ENCODE measurements at regions not wholly inside any gene's neighbourhood (a gene's known extent, or its start where the extent isn't known, plus 50 kb on each side); places are given as distances from the start of the nearest gene placed in this dataset.
"Not testable (repeated sequence)": the region's sequence is repeated elsewhere in the genome, so short reads cannot be mapped to it uniquely, and the experiment has no call there.

DNA sequence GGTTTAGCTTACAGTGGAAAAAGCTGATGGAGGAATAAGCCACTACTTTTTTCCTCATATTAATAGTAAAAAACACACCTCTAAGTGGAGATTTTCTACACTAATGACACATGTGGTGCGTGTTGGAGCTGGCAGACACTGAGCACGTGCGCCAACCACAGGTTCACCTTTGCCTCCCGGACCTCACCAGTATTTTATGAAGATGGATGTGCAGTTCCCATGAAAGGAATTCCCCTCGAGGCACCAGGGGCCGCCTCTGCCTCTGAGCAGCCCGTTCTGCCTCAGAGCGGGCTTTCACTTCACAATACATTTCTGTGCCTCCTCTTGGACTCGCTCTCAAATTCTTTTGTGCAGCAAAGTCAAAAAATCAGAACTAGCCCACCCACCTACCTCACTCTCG lies 477.5 kb upstream of the ADARB2 start:
- DNase-seq = no peak

DNA sequence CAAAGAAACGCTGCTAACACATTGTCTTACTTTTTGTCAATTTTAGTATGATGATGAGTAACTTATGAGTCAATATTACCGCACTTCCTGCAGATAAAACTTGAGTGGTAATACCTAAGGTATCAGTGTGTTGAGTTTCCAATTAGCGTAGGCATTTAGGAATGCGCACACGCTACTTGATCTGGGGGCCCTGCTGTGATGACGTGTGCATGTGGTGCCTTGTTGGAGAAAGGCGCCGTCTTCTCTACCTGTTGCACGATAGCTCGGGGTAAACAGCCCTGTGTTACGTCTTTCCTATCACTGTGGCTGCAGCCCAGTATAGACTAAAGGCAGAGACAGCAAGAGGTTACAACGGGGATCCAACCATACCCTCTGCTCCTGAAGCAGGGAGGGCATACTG lies 476.8 kb upstream of the ADARB2 start:
- no peak for DNase-seq

GRCh38 chr10:2212244-2212834 lies 475.0 kb upstream of the ADARB2 start:
- DNase-seq = no peak

DNA sequence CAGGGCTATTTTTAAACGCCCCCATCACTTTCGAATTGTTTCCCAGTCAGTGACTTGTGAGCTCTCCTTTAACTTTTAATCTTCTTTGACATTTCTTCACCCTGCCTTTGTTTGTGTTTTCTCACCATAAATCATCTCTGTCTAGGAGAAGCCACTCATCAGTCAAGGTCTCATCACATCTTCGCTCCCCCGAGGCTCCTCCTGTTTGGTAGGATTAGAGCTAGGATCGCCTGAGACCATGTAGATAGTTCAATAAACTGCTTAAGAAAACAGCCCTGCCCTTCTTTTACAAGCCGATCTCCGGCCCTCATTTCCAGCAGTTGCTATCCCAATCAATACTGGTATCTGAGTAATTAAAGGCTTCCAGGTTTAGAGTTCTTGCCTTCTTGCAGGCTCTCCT lies 472.8 kb upstream of the ADARB2 start:
- no peak for DNase-seq

DNA sequence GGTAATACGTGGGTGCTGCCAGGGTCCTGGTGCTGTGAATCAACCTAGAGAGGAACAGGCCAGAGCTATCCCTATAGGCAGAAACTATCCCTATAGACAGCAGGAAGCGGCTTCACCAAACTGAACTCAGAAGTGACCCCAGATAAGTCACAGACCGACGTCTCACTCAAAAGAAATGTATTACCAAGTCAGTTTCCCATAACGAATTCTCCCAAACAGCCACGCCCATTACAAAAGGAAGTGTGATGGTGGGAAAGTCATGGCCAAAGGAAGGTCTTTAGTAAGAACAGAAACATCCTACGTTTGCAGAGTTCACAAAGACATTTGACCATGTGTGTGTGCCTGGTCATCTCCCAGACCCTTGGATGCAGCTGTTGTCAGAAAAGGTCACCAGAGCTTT lies 470.8 kb upstream of the ADARB2 start:
- no peak for DNase-seq

DNA sequence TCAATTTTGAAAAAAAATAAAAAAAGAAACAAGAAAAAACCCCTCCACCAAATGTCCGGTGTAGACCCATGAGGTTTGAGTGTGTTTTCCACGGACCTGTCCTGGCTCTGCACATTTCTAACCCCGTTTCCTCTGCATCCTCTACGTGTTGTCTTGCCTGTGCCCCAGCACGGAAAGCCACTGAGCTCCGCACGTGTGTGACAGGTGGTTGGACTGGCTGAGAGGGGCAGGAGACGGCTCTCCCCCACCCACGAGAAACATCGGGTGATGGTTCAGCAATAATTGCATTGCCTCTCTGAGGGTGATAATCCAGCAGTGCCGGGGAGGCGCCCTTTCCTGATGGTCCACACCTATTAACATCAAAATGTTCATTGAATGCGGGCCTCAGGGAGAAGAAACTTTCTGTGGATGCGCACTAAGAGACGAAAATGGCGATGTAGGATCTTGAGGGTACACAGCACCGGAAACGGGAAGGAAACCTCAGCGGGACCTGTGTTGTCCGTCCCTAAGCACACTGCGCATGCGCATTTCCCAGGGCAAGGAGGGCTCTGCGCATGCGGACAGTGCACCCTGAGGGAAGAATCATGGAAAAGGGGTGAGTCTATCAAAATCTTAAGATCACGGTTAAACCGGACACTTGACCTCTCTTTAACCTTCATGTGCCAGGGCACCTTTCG lies 470.1 kb upstream of the ADARB2 start:
- no peak for DNase-seq

- DNase-seq = no peak
These were observed 468.1 kb upstream of the ADARB2 start for GRCh38 chr10:2205406-2205805.

DNA sequence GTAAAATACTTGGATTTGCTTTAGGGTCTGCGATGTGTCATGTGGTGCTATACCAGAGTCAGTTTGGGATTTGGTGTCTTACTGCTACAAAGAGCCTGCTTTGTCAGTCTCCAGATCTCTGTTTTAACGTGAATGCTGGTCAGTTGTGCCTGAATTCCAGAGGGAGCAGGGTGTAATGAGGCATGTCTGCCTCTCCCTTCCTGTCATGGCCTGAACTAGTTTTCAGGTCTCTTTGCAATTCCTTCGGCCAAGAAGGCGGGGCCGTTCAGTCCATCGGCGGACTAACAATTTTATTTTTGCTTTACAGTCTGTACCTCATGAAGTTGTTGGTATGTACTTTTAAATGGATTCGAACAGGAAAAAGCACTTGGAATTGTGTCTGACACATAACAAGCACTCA lies 465.1 kb upstream of the ADARB2 start:
- DNase-seq = no peak

DNA sequence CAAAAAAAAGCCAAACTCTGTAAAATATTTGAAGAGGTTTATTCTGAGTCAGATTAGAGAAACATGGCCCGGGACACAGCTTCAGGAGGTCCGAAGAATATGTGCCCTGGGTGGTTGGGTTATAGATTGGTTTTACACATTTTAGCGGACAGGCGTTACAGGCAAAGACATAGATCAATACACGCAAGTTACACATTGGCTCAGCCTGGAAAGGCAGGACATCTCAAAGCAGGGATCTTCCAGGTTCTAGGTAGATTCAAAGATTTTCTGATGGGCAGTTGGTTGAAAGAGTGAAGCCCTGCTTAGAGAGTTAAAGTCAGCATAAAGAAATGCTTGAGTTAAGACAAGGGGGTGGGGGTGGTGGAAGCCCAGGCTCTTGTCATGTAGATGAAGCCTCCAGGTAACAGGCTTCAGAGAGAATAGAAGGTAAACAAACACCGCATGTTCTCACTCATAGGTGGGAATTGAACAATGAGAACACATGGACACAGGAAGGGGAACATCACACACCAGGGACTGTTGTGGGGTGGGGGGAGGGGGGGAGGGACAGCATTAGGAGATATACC lies 464.3 kb upstream of the ADARB2 start:
- DNase-seq = no peak

DNA sequence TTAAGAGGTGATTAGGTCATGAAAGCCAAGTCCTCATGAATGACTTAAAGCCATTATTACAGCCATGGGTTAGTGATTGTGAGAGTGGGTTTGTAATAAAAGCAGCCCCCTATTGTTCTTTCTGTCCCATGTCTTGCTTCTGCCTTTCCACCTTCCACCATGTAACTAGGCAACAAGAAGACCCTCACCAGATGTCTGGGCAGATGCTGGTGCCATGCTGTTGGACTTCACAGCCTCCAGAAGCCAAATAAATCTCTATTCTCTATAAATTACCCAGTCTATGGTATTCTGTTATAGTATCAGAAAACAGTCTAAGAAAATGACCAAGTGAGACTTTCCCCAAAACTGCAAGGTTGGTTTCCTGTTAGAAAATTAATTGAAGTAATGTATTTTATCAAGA lies 460.3 kb upstream of the ADARB2 start:
- no peak for DNase-seq

DNA sequence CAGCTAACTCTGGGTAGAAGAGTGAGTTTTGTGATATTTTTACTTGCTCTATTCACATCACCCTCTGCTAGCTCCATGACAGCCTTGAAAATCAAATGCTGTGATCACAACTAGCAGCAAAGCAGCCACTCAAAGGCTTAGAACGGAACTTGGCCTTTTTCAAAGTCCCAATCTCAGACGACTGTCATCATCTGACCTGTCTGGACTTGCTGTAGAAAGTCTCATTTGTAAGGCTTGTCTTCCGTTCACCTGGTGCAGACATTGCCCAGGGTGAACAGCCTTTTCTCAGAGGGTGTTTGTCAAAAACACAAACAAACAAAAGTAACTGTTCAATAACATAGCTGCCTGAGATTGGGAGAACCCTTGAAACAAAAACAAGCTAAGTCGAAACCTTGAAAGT lies 458.9 kb upstream of the ADARB2 start:
- no peak for DNase-seq

- DNase-seq = not testable (repeated sequence)
These were observed 452.0 kb upstream of the ADARB2 start for GRCh38 chr10:2189356-2189755.

DNA sequence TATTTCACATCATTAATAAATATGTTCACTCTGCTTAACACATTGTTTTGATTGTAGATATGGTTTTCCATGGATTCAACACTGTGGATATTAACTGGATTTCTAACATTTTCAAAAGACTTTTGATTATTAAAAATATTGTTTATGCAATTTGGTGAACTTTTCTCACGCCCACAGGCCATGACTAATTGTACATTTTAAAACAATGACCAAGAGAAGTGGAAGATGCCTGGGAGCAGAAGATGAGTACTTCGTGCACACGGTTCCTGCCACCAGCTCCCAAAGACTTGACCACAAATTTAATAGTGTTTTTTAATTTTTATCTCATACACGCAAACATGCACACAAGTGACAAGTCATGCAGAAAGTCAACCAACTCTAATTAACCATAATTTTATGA lies 451.0 kb upstream of the ADARB2 start:
- DNase-seq = no peak

- no peak for DNase-seq
These were observed 436.0 kb upstream of the ADARB2 start for GRCh38 chr10:2173327-2173726.

- DNase-seq = no peak
These were observed 428.6 kb upstream of the ADARB2 start for GRCh38 chr10:2165771-2166460.

GRCh38 chr10:2150288-2150687 lies 413.0 kb upstream of the ADARB2 start:
- DNase-seq = no peak

- no peak for DNase-seq
These were observed 408.7 kb upstream of the ADARB2 start for GRCh38 chr10:2145926-2146478.

GRCh38 chr10:2145491-2145890 lies 408.2 kb upstream of the ADARB2 start:
- DNase-seq = no peak

GRCh38 chr10:2144584-2144983 lies 407.3 kb upstream of the ADARB2 start:
- no peak for DNase-seq

- DNase-seq = no peak
These were observed 406.0 kb upstream of the ADARB2 start for GRCh38 chr10:2143213-2143835.

DNA sequence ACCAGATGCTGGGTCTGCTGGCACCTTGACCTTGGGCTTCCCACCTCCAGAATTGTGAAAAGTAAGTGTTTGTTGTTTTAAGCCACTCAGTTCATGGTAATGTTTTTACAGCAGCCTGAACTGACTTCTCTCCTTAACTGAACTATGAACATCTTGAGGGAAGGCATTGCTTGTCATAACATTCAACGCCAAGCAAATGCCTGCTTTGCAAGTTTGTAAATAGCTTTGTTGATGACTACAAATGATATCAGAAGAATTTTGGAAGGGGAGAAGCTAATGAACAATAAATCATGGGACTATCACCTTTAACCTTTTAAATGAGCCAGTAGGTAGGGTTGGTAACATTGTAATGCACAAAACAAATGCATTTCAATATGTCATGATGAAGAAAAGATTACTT lies 402.4 kb upstream of the ADARB2 start:
- no peak for DNase-seq

DNA sequence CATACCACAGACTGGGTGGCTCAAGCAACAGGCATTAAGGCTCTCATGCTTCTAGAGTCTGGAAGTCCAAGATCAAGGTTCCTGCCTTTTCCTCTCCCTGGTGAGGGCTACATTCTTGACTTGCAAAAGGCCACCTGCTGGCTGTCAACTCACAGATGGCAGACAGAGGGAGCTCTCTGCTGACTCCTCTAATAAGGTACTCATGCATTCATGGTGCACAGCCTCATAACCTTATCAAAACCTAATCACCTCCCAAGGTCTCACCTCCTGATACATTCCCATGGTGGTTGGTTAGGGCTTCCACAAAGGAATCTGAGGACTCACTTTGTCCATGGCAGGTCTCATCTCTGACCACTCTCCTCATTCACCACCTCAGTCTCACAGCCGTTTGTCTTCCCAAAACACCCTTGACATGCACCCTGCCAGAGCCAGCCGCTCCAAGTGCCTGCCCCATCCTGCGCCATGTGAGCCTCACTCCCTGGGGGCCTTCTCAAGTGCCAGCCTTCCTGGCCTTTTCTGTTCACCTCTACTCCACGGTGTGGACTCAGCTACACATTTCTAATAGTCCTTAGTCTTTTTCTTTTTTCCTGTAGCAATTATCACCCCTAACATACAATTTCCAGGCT lies 400.3 kb upstream of the ADARB2 start:
- peak; percentile 51 for DNase-seq
